OCI-LY3 (cell line): ENCODE measurements at regions not wholly inside any gene's neighbourhood (a gene's known extent, or its start where the extent isn't known, plus 50 kb on each side); places are given as distances from the start of the nearest gene placed in this dataset.
"Not testable (repeated sequence)": the region's sequence is repeated elsewhere in the genome, so short reads cannot be mapped to it uniquely, and the experiment has no call there.

ENCODE experiments used
- CTCF ChIP-seq: fragments of 200-600, 300-600 bp; sonication (generic); IDR thresholded peaks from 2 replicates; pipeline ENCODE4 v1.5.1; 2014; ENCODE audit warnings: antibody characterized with exemption, low read length, low read depth
- EZH2phosphoT487 ChIP-seq: fragments of 200-600 bp; shearing (Covaris generic); IDR thresholded peaks from 2 replicates; pipeline ENCODE4 v1.6.1; 2018; ENCODE audit warnings: antibody characterized with exemption, mixed run types, low read depth

DNA sequence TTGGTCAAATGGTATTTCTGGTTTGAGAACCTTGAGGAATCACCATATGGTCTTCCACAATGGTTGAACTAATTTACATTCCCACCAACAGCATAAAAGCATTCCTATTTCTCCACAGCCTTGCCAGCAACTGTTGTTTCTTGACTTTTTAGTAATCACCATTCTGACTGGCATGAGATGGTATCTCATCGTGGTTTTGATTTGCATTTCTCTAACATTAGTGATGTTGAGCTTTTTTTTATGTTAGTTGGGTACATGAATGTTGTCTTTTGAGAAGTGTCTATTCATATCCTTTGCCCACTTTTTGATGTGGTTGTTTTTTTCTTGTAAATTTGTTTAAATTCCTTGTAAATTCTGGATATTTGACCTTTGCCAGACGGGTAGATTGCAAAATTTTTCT, 679.7 kb downstream of the METTL15 start:
- TF ChIP-seq CTCF, EZH2phosphoT487: not testable (repeated sequence)
